GM21515 (cell line): ENCODE measurements at regions not wholly inside any gene's neighbourhood (a gene's known extent, or its start where the extent isn't known, plus 50 kb on each side); places are given as distances from the start of the nearest gene placed in this dataset.

Experiments used
- ATAC-seq: cut with Tn5 transposase; IDR thresholded peaks from one replicate; pipeline ENCODE4 v1.9.1; 2021; ENCODE audit not compliant: unreplicated experiment

- ATAC-seq, result no peak
Measured at GRCh38 chr2:228665232-228665631, 483.7 kb upstream of the SPHKAP start.

GRCh38 chr2:228658998-228659397 is 477.5 kb upstream of the SPHKAP start:
- ATAC-seq, result no peak

DNA sequence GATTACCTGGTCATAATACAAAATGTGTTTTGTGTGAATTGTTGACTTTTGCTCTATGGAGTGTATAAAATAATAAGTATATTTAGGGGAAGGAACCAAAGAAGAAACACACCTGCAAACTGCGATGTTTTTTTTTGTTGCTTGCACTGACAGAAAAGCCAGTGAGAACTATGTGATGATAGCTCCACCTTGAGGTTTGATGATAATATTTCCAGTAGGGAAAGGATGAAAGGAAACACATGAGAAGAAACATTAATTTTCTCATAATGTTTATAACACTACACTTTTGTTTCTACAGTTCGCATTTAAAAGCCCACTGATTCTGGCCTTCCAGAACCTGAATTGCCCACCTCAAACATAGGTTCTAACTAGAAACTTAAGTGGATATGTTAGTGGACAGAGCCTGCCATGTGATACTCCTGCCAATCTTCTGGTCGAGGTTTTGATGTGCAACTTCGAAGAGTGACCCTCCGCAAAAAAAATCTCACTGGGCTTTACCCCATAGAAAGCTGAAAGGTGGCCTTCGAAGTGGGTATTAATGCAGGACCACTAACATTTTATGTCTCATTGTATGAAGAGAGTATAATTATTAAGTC is 476.4 kb upstream of the SPHKAP start:
- no peak for ATAC-seq

DNA sequence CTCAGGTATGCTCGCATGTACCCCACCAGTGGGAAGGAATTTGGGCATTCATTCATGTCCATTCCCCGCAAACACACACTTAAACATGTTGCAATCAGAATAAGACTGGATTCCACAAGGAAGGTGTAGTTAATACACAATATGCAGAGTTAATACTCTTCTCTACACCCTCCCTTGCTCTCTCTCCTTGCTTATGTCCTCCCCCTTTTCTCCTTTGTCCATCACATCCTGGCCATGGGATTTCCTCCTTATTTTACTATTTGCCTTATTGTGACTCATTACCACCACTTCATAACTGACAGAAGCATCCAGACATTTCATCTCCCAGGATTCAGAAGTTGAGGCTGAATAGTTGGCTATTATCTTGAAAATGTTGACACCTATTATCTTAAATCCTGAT is 473.8 kb upstream of the SPHKAP start:
- no peak for ATAC-seq

- no peak for ATAC-seq
Measured at GRCh38 chr2:228654707-228655106, 473.2 kb upstream of the SPHKAP start.

GRCh38 chr2:228653884-228654283 is 472.4 kb upstream of the SPHKAP start:
- no peak for ATAC-seq

- no peak for ATAC-seq
Measured at GRCh38 chr2:228652366-228652765, 470.9 kb upstream of the SPHKAP start.

DNA sequence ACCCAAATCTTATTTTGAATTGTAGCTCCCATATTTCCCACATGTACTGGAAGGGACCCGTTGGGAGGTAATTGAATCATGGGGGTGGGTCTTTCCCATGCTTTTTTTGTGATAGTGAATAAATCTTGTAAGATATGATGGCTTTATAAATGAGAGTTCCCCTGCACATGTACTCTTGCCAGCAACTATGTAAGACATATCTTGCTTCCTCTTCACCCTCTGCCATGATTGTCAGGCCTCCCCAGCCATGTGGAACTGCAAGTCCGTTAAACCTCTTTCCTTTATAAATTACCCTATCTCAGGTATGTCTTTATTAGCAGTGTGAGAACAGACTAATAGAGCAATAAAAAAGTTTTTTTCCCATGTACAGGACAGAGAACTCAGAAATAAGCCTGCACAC is 468.4 kb upstream of the SPHKAP start:
- ATAC-seq, result no peak

DNA sequence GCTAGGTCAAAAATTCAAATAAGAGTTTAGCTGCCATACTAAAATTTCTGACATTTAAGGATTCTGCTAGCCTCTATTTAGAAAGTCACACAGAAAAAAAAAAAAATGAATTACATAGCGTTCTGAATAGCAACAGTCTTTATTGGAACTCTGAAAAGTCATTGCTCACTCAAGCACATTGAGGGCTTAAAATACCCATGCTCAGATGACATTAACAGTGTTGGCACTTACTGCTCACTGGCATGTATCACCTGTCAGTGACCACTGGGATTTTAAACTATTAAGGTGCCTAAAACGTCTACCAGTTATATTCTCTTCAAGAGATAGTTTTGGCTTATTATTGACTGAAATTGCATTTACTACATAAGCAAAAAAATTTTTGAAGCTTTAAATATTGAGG is 468.0 kb upstream of the SPHKAP start:
- ATAC-seq, result no peak

- no peak for ATAC-seq
Measured at GRCh38 chr2:228648541-228648940, 467.1 kb upstream of the SPHKAP start.

GRCh38 chr2:228646061-228646460 is 464.6 kb upstream of the SPHKAP start:
- no peak for ATAC-seq

- ATAC-seq, result no peak
Measured at GRCh38 chr2:228644199-228644598, 462.7 kb upstream of the SPHKAP start.

DNA sequence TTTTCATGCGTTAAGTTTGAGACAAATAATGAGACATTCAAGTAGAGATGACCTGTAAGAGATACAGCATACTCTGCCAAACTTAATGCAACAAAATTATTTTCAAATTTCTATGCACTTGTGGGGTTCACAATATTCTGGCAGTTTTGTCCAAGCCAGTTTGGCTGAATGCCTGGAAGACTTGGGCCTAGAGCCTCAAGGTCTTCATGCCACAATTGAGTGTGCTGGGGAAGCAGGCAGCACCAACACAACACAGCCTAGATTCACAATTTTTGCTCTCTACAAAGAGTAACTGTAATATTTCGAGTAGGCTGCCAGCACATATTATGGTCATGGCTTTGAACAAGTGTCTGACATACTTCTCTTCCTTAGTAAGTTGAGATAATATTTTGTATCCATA is 461.4 kb upstream of the SPHKAP start:
- no peak for ATAC-seq

DNA sequence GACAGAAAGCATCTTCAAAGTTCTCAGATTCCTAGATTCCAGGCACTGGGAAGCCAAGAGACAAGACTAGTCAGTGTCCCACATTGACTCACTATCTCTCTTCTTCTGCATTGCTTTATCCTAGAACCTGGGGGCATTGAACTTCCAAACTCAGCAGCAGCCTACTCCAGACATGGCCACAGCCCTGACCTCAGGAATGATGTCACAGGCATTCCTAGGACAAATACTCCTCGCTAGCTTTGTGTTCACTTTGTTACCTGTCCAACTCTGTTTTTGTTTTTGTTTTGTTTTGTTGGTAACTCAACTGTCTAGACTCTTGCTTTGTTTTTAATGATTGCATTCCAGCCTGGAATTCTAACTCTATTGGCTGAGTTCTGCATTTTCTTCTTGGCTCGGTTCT is 449.3 kb upstream of the SPHKAP start:
- no peak for ATAC-seq

DNA sequence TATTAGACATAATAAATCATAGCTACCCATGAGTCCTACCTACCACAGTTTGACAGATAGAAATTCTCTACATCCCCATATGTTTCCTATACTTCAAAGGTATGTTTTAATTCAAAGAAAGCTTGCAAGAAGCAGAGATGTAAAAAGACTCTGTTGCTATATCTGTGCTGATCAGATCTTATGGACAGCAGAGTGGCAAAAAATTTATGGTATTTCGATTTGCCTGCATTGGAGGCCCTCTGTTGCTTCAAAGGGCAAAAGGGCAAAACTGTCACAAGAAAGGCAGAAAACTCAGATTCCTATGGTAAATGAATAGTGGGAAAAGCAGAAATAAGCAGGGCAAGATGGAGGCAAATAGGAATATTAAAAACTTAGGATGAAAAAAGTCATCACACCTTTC is 447.8 kb upstream of the SPHKAP start:
- no peak for ATAC-seq

DNA sequence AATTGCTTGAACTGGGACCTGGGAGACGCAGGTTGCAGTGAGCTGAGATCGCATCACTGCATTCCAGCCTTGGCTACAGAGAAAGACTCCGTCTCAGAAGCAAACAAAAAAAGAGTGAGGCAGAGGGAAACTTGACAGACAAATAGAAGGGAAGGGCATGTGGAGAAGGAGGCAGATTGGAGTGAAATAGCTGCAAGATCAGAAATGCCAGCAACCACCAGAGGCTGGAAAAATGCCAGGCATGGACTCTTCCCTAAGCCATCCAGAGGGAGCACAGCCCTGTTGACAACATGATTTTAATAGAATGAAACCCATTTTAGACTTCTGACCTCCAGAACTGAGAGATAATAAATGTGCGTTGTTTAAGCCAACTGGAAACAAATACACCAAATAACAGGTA is 447.2 kb upstream of the SPHKAP start:
- no peak for ATAC-seq

DNA sequence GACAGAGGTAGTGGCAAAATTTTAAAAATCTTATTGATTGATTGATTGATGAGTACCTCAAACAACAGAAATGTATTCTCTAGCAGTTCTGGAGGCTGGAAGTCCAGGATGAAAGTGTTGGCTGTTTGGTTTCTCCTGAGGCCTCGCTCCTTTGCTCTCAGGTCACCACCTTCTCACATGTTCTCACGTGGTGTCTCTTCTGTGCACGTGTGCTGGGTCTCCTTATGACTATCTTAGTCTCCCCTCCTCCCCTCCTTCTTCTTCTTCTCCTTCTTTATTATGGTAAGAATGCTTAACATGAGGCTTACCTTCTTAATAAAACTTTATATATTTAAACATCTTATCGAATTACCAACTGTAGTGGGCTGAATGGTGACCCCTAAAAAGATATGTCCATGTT is 446.0 kb upstream of the SPHKAP start:
- ATAC-seq, result no peak

GRCh38 chr2:228625481-228625880 is 444.0 kb upstream of the SPHKAP start:
- no peak for ATAC-seq

- ATAC-seq, result no peak
Measured at GRCh38 chr2:228624733-228625132, 443.2 kb upstream of the SPHKAP start.

DNA sequence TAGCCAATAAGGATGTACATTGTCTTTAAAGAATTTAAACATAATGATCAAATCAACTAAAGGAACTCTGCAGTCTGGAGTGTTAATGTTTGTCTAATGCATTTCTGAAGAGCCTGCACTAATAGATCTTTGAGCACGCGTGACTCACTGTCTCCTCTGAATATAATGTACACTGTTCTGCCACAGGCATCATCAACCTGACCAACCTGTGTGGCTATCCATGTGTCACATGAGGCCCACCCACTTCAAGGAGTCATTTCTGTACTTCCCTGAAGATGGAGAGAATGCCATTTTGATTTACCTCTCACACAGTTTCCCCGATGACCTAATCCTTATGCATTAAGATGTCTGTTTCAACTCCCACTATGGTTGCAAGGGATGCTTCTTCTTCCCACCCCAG is 434.0 kb upstream of the SPHKAP start:
- no peak for ATAC-seq

GRCh38 chr2:228614741-228615140 is 433.3 kb upstream of the SPHKAP start:
- ATAC-seq, result no peak

DNA sequence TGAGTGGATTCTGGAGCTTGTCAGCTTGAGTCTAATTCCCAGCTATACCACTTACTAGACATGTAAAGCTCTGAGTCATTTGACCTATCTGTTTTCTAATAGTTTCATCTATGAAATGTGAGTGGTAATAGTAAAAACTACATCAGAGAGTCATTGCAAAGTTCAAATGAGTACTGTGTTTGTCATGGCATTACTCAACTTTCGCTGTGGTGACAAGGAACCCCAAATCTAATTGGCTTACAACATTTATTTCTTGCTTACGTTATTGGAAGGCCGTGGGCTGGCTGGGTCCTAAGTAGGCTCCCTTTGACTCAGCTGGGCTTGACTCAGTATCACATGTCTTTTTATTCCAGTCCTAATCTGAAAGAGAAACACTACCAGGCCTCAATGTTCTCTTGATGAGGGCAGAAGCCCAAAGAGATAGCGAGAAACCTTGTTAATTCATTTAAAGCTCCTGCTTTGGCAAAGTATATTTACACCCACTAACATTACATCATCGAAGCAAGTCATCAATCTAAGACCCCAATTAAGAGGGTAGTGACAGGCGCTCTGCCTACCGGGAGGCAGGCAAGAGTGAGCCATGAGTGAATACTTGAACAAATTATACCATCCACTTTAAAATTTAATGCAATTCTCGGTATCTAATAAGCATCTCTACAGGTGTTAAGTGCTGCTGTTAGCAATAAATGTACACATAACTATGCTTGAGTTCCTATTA is 431.8 kb upstream of the SPHKAP start:
- ATAC-seq, result no peak

- ATAC-seq, result no peak
Measured at GRCh38 chr2:228611171-228611570, 429.7 kb upstream of the SPHKAP start.
